ENCODE measurements at regions not wholly inside any gene's neighbourhood (a gene's known extent, or its start where the extent isn't known, plus 50 kb on each side); places are given as distances from the start of the nearest gene placed in this dataset.

- no peak overlapping the region for H3K4me3 Mint-ChIP-seq
- H3K4me1 Mint-ChIP-seq, result no peaks in the 10 kb centered on the region
- no peak overlapping the region for H3K27ac Mint-ChIP-seq
- H3K9me3 Mint-ChIP-seq, result no peaks in the 10 kb centered on the region
- no peak for DNase-seq
- no peaks in the 10 kb centered on the region for H3K36me3 Mint-ChIP-seq
- peaks cover 32% of the 10 kb centered on the region for H3K27me3 Mint-ChIP-seq
Measured at GRCh38 chr20:60690771-60691170, 561.3 kb upstream of the CDH4 start.

DNA sequence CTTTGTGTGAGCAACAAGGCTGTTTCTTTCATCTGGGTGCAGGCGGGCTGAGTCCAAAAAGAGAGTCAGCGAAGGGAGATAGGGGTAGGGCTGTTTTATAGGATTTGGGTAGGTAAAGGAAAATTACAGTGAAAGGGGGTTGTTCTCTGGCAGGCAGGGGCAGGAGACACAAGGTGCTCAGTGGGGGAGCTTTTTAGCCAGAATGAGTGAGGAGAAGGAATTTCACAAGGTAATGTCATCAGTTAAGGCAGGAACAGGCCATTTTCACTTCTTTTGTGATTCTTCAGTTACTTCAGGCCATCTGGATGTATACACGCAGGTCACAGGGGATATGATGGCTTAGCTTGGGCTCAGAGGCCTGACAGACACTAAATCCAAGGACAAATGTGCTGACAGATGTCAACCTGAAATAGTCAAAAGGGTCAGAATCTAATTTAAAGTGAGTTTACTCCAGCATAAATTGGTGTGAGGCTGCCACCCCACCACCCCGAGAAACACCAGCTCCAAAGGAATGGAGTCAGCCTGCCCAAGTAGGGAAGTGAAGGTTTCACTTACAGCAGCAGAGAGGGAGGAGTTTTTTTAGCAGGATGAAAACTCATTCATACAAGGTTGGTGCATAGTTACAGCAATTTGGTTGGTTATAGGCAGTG, 560.0 kb upstream of the CDH4 start:
- no peak overlapping the region for H3K27ac Mint-ChIP-seq
- no peaks in the 10 kb centered on the region for H3K4me1 Mint-ChIP-seq
- peaks cover 33% of the 10 kb centered on the region for H3K27me3 Mint-ChIP-seq
- DNase-seq, result no peak
- no peak overlapping the region for H3K4me3 Mint-ChIP-seq
- no peaks in the 10 kb centered on the region for H3K9me3 Mint-ChIP-seq
- no peaks in the 10 kb centered on the region for H3K36me3 Mint-ChIP-seq

DNA sequence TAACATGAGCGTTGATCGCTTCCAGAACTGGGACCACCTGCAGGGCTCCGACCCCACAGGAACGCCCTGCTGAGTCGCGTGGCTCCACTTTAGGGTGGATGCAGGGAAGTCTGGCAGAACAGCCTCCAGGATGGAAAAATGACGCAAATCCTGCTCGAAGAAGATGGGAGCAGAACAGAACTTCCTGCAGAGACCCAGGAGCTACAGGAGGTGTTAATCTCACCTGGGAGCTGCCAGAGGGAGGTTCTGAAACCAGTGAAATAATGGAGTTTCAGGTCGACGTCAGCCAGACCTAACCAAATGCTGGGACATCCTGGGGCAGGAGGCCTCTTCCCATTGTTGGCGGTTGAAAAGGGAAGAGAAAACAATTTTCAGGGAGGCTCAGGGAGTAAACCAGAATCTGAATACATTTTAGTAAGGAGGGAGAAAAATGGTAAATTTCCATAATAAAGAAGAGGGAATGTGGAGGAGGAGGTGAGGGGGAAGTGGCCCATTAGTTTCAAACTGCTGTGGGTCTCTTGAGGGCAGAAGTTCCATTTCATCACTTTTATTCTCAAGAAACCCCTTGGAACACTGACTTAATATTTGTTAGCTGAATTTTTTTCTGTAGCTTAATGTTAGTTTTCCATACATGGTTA, 558.4 kb upstream of the CDH4 start:
- Mint-ChIP-seq H3K36me3 (no peaks in the 10 kb centered on the region), H3K27ac (no peak overlapping the region), H3K4me1 (no peaks in the 10 kb centered on the region)

DNA sequence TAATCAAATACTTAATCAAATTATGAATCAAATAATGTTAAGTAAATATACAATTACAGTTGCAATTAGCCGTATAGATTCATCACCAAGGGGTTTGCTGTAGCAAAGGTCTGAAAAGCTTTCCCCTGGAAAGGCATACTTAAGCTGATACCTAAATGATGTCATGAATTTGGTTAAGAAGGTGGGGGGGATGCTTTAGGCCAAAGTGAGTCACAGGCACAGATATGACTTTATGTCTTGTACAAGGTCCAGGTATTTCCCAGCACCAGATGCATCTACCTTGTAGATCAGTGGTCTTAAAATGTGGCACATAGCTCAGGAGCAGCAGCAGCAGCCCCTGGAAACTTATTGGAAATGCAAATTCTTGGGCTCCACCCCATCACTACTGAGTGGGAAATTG, 557.3 kb upstream of the CDH4 start:
- no peak overlapping the region for H3K27ac Mint-ChIP-seq
- H3K27me3 Mint-ChIP-seq, result peaks cover 29% of the 10 kb centered on the region
- no peak overlapping the region for H3K4me3 Mint-ChIP-seq
- no peak for DNase-seq
- no peaks in the 10 kb centered on the region for H3K4me1 Mint-ChIP-seq
- H3K9me3 Mint-ChIP-seq, result peaks cover 1% of the 10 kb centered on the region
- H3K36me3 Mint-ChIP-seq, result no peaks in the 10 kb centered on the region

More for the DNA sequence above, 558.4 kb upstream of the CDH4 start:
- no peak overlapping the region for H3K4me3 Mint-ChIP-seq
- peaks cover 35% of the 10 kb centered on the region for H3K27me3 Mint-ChIP-seq
- no peak for DNase-seq
- H3K9me3 Mint-ChIP-seq, result peaks cover 1% of the 10 kb centered on the region

GRCh38 chr20:60695226-60696000, 556.6 kb upstream of the CDH4 start:
- Mint-ChIP-seq H3K4me3 (no peak overlapping the region), H3K27me3 (peaks cover 25% of the 10 kb centered on the region), H3K27ac (no peak overlapping the region), H3K36me3 (no peaks in the 10 kb centered on the region), H3K4me1 (no peaks in the 10 kb centered on the region), H3K9me3 (peaks cover 1% of the 10 kb centered on the region)
- no peak for DNase-seq

GRCh38 chr20:60697252-60697651, 554.8 kb upstream of the CDH4 start:
- no peak for DNase-seq
- H3K27me3 Mint-ChIP-seq, result peaks cover 15% of the 10 kb centered on the region
- peaks cover 1% of the 10 kb centered on the region for H3K9me3 Mint-ChIP-seq

DNA sequence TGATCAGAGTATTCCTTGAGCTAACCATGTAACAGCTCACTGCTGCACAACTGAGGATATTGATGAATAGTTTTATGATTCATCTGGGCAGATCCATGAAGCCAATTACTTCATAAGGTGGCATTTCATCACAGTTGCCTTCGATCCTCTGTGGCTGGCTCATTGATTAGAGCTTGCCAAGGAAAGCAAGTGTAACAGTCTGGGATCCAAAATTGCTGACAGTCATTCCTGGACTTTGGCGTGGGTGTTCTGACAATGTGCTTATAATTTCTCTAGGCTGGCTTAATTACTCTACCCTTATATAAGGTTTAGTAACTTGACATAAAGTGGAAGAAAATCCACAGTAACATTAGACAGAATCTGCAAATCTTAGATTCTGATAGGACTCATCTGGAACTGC, 551.3 kb upstream of the CDH4 start:
- Mint-ChIP-seq H3K4me1 (no peaks in the 10 kb centered on the region), H3K4me3 (no peak overlapping the region), H3K27ac (no peak overlapping the region), H3K36me3 (no peaks in the 10 kb centered on the region), H3K9me3 (peaks cover 1% of the 10 kb centered on the region), H3K27me3 (peaks cover 3% of the 10 kb centered on the region)
- DNase-seq, result no peak

More at GRCh38 chr20:60697252-60697651, 554.8 kb upstream of the CDH4 start:
- H3K36me3 Mint-ChIP-seq, result no peaks in the 10 kb centered on the region
- H3K4me3 Mint-ChIP-seq, result no peak overlapping the region
- no peak overlapping the region for H3K27ac Mint-ChIP-seq
- H3K4me1 Mint-ChIP-seq, result no peaks in the 10 kb centered on the region

DNA sequence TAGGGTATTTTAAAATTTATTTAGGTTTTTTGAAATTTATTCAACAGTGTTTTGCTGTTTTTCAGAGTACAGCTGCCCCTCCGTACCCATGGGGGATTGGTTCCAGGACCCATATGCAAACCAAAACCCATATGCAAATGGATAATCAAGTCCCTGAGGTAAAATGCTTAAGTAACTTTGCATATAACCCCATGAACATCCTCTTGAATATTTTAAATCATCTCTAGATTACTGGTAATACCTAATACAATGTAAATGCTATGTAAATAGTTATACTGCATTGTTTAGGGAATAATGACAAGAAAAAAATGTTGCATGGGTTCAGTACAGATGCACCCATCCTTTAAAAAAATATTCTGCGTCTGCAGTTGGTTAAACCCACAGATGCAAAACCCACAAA, 547.9 kb upstream of the CDH4 start:
- H3K9me3 Mint-ChIP-seq, result peaks cover 2% of the 10 kb centered on the region
- DNase-seq, result no peak
- no peak overlapping the region for H3K27ac Mint-ChIP-seq
- no peaks in the 10 kb centered on the region for H3K4me1 Mint-ChIP-seq
- no peaks in the 10 kb centered on the region for H3K36me3 Mint-ChIP-seq
- H3K4me3 Mint-ChIP-seq, result no peak overlapping the region
- H3K27me3 Mint-ChIP-seq, result no peaks in the 10 kb centered on the region

DNA sequence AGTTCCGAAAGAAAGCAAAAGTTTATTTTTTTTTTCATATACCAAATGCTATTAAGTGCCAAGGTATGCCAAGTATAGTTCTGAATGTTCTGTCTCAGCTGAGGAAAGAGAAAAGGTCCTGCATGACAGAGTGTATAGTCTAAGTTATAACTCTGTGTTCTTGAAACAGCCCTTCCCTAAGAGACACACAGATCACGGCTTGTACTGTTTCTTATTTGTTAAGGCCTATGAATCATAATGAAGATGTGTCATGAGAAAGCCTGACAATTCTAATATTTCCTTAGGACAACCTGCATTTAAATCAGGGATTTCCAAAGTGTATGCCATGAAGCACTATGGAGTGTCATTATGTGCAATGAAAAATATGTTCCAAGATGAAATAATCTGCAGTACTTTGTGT, 538.7 kb upstream of the CDH4 start:
- Mint-ChIP-seq H3K27me3 (peaks cover 14% of the 10 kb centered on the region), H3K9me3 (no peaks in the 10 kb centered on the region), H3K36me3 (no peaks in the 10 kb centered on the region), H3K4me1 (no peaks in the 10 kb centered on the region), H3K4me3 (no peak overlapping the region), H3K27ac (no peak overlapping the region)
- no peak for DNase-seq

DNA sequence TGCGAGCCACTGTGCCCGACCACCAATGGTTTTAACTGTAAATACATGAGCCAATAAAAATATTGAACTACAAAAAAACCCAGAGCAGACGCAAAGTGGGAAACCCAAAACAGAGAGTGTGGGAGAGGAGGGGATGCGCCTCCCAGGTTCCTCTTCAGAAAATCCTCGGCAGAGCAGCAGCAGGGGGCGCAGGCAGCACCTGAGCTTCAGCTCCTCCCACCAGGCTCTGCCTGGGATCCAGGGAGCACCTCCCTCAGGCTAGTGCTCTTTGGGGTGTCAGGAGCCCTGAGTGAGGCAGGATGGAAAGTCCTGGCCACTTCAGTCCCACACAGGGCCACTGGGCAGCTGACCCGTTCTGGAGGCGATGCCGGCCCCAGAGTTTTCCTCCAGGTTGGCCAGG, 536.9 kb upstream of the CDH4 start:
- H3K4me3 Mint-ChIP-seq, result no peak overlapping the region

DNA sequence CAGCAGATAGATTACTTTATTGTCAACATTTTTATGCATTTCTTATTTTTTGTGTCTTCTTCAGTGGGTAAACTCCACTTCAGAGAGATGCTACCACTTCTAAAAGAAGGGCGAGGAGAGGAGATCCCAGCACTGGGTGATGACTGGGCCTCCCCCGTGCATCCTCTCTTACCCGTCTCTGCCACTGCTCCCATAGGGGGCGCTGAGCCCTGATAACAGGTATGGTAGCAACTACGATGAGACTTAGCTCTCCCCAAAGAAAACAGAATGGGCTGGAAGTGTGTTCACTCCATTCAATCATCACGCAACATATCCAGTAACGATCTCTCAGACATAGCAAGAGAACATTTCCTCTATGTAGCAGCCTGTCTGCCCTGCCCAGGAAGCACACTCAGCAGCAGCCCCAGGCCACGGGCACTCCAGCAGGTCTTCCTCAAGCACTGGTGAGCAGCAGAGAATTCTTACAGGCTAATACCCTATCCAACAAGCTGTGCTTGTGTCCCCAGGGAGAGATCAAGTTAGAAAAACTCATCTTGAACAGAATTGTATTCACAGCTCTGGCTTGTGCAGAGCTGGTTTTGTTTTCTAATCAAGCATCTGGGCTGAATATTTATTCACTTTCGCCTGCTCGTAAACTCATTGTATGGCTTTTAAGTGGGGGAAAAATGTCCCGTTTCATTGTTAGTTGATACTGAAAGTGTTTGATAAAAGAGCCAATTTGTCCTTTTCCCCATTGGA, 533.1 kb upstream of the CDH4 start:
- H3K27me3 Mint-ChIP-seq, result peaks cover 25% of the 10 kb centered on the region
- H3K27ac Mint-ChIP-seq, result no peak overlapping the region
- H3K4me3 Mint-ChIP-seq, result no peak overlapping the region
- DNase-seq, result no peak
- no peaks in the 10 kb centered on the region for H3K4me1 Mint-ChIP-seq
- no peaks in the 10 kb centered on the region for H3K9me3 Mint-ChIP-seq
- no peaks in the 10 kb centered on the region for H3K36me3 Mint-ChIP-seq

More for the DNA sequence above, 536.9 kb upstream of the CDH4 start:
- Mint-ChIP-seq H3K27me3 (peaks cover 24% of the 10 kb centered on the region), H3K27ac (no peak overlapping the region), H3K36me3 (no peaks in the 10 kb centered on the region), H3K9me3 (no peaks in the 10 kb centered on the region), H3K4me1 (no peaks in the 10 kb centered on the region)
- no peak for DNase-seq

GRCh38 chr20:60725311-60725906, 526.7 kb upstream of the CDH4 start:
- Mint-ChIP-seq H3K9me3 (peaks cover 5% of the 10 kb centered on the region), H3K36me3 (no peaks in the 10 kb centered on the region), H3K4me3 (no peak overlapping the region), H3K27ac (no peak overlapping the region), H3K27me3 (peaks cover 4% of the 10 kb centered on the region), H3K4me1 (no peaks in the 10 kb centered on the region)
- DNase-seq, result no peak

- DNase-seq, result no peak
- no peaks in the 10 kb centered on the region for H3K36me3 Mint-ChIP-seq
- no peak overlapping the region for H3K4me3 Mint-ChIP-seq
- no peak overlapping the region for H3K27ac Mint-ChIP-seq
- no peaks in the 10 kb centered on the region for H3K27me3 Mint-ChIP-seq
- H3K9me3 Mint-ChIP-seq, result peaks cover 5% of the 10 kb centered on the region
- H3K4me1 Mint-ChIP-seq, result no peaks in the 10 kb centered on the region
Measured at GRCh38 chr20:60727425-60727824, 524.6 kb upstream of the CDH4 start.

GRCh38 chr20:60728705-60729104, 523.4 kb upstream of the CDH4 start:
- peaks cover 5% of the 10 kb centered on the region for H3K9me3 Mint-ChIP-seq
- H3K4me1 Mint-ChIP-seq, result no peaks in the 10 kb centered on the region
- H3K27ac Mint-ChIP-seq, result no peak overlapping the region
- DNase-seq, result no peak
- H3K27me3 Mint-ChIP-seq, result no peaks in the 10 kb centered on the region
- no peaks in the 10 kb centered on the region for H3K36me3 Mint-ChIP-seq
- no peak overlapping the region for H3K4me3 Mint-ChIP-seq

Data from activated naive CD8-positive, alpha-beta T cell treated with anti-CD3 and anti-CD28 coated beads for 36 hours (primary cell).